ENCODE measurements at regions not wholly inside any gene's neighbourhood (a gene's known extent, or its start where the extent isn't known, plus 50 kb on each side); places are given as distances from the start of the nearest gene placed in this dataset.

- no peak for TF ChIP-seq CTCF (IDR thresholded peaks at IDR 0.05)
- no peak for TF ChIP-seq POLR2A (IDR thresholded peaks at IDR 0.05)
Observed at GRCh38 chr6:146894624-146895023, 295.9 kb downstream of the ADGB start.

Data from uterus (tissue), 2 donors.